GM23338 (cell line): ENCODE measurements at regions not wholly inside any gene's neighbourhood (a gene's known extent, or its start where the extent isn't known, plus 50 kb on each side); places are given as distances from the start of the nearest gene placed in this dataset.

ENCODE experiments used
- ATAC-seq: fragments of 200-7000 bp; cut with Tn5 transposase; 3 replicates; pipeline ENCODE4 v1.9.1; 2020
- DNase-seq: peaks from one replicate; pipeline ENCODE4 v3.0.0-alpha.2; 2015; ENCODE audit warnings: low spot score
- H2AFZ ChIP-seq: fragments of 200-600 bp; sonication (generic); 2 replicates; pipeline ENCODE4 v1.8.0; 2016; ENCODE audit warnings: antibody characterized with exemption, mild to moderate bottlenecking, moderate library complexity
- H3F3A ChIP-seq: fragments of 200-600 bp; sonication (generic); replicated peaks from 2 replicates; pipeline ENCODE4 v1.8.0; 2017; ENCODE audit warnings: antibody characterized with exemption, mixed run types, low read depth
- H3K27ac ChIP-seq: fragments of 200-600 bp; sonication (generic); 2 replicates; pipeline ENCODE4 v1.6.1; 2016; ENCODE audit warnings: low read depth
- H3K27me3 ChIP-seq: fragments of 200-600 bp; sonication (generic); 2 replicates; pipeline ENCODE4 v1.8.0; 2016; ENCODE audit warnings: mild to moderate bottlenecking, mixed run types, moderate library complexity; ENCODE audit not compliant: insufficient read depth
- H3K36me3 ChIP-seq: fragments of 200-600 bp; sonication (generic); 2 replicates; pipeline ENCODE4 v1.8.0; 2016; ENCODE audit warnings: mild to moderate bottlenecking; ENCODE audit not compliant: insufficient read depth
- H3K4me1 ChIP-seq: fragments of 200-600 bp; sonication (generic); 2 replicates; pipeline ENCODE4 v1.8.0; 2016; ENCODE audit warnings: mild to moderate bottlenecking, moderate library complexity; ENCODE audit not compliant: insufficient read depth
- H3K4me2 ChIP-seq: fragments of 200-600 bp; sonication (generic); 2 replicates; pipeline ENCODE4 v1.7.1; 2017; ENCODE audit warnings: mixed run types
- H3K4me3 ChIP-seq: fragments of 200-600 bp; sonication (generic); 2 replicates; pipeline ENCODE4 v1.6.1; 2016; ENCODE audit warnings: mixed run types
- H3K79me2 ChIP-seq: fragments of 200-600 bp; sonication (generic); replicated peaks from 2 replicates; pipeline ENCODE4 v1.8.0; 2017; ENCODE audit warnings: mild to moderate bottlenecking; ENCODE audit not compliant: insufficient read depth
- H3K9me2 ChIP-seq: fragments of 200-600 bp; sonication (generic); 2 replicates; pipeline ENCODE4 v1.8.0; 2017; ENCODE audit not compliant: insufficient read depth
- H4K20me1 ChIP-seq: fragments of 200-600 bp; sonication (generic); replicated peaks from 2 replicates; pipeline ENCODE4 v1.8.0; 2017; ENCODE audit warnings: mild to moderate bottlenecking; ENCODE audit not compliant: insufficient read depth
- H3K27ac Mint-ChIP-seq: 2 replicates; pipeline ENCODE4 v1.8.0; 2020; ENCODE audit warnings: inconsistent platforms, mild to moderate bottlenecking, moderate library complexity, mixed read lengths
- H3K27me3 Mint-ChIP-seq: 3 replicates; pipeline ENCODE4 v1.8.0; 2022; ENCODE audit warnings: low read depth, mild to moderate bottlenecking, moderate library complexity, mixed read lengths, inconsistent platforms; ENCODE audit not compliant: insufficient read depth, poor library complexity
- H3K36me3 Mint-ChIP-seq: 3 replicates; pipeline ENCODE4 v1.8.0; 2021; ENCODE audit warnings: low read depth, mild to moderate bottlenecking, inconsistent platforms, moderate library complexity, mixed read lengths
- H3K4me1 Mint-ChIP-seq: 3 replicates; pipeline ENCODE4 v1.8.0; 2020; ENCODE audit warnings: mild to moderate bottlenecking, inconsistent platforms, mixed read lengths
- H3K4me3 Mint-ChIP-seq: 3 replicates; pipeline ENCODE4 v1.8.0; 2021; ENCODE audit warnings: moderate library complexity, mild to moderate bottlenecking, inconsistent platforms, mixed read lengths
- H3K9me3 Mint-ChIP-seq: 3 replicates; pipeline ENCODE4 v1.8.0; 2020; ENCODE audit warnings: moderate library complexity, mild to moderate bottlenecking, inconsistent platforms, mixed read lengths
- CREB1 ChIP-seq: fragments of 250-450 bp; sonication (Bioruptor Pico); IDR thresholded peaks from 2 replicates; pipeline ENCODE4 v1.5.0; 2020; ENCODE audit warnings: low read depth, mild to moderate bottlenecking, moderate library complexity
- CTCF ChIP-seq, 2 experiments: fragments of 200-600 bp in 1 of 2; sonication (generic) in 1 of 2; conservative IDR thresholded peaks; 2 replicates each; pipeline versions ENCODE4 v1.5.1 to v1.6.1; 2016 to 2017; ENCODE audit warnings: antibody characterized with exemption in 2 of 2, low read depth in 2 of 2, mild to moderate bottlenecking in 2 of 2, moderate library complexity in 1 of 2
- EZH2 ChIP-seq: fragments of 200-600 bp; sonication (generic); IDR thresholded peaks from one replicate; pipeline ENCODE4 v1.8.0; 2017; ENCODE audit warnings: antibody characterized with exemption, mild to moderate bottlenecking, low read depth; ENCODE audit not compliant: unreplicated experiment
- EZH2phosphoT487 ChIP-seq: fragments of 200-600 bp; sonication (generic); IDR thresholded peaks from one replicate; pipeline ENCODE4 v1.8.1; 2018; ENCODE audit warnings: antibody characterized with exemption; ENCODE audit not compliant: unreplicated experiment
- JUNB ChIP-seq: IDR thresholded peaks from one replicate; pipeline ENCODE4 v1.6.1; 2016; ENCODE audit warnings: antibody characterized with exemption; ENCODE audit not compliant: unreplicated experiment
- NANOG ChIP-seq: IDR thresholded peaks from 2 replicates; pipeline ENCODE4 v1.6.1; 2016; ENCODE audit warnings: antibody characterized with exemption, borderline replicate concordance
- POLR2AphosphoS5 ChIP-seq: IDR thresholded peaks from 2 replicates; pipeline ENCODE4 v1.6.1; 2016; ENCODE audit warnings: antibody characterized with exemption, low read depth
- REST ChIP-seq: IDR thresholded peaks from one replicate; pipeline ENCODE4 v1.6.1; 2018; ENCODE audit warnings: antibody characterized with exemption; ENCODE audit not compliant: unreplicated experiment
- STAT1 ChIP-seq: IDR thresholded peaks from one replicate; pipeline ENCODE4 v1.6.1; 2016; ENCODE audit warnings: antibody characterized with exemption; ENCODE audit not compliant: unreplicated experiment
- ZNF114 ChIP-seq: fragments of 250-450 bp; sonication (Bioruptor Pico); IDR thresholded peaks from 2 replicates; pipeline ENCODE4 v1.5.0; 2020; ENCODE audit warnings: mild to moderate bottlenecking, moderate library complexity
- ZNF331 ChIP-seq: fragments of 250-450 bp; sonication (Bioruptor Pico); IDR thresholded peaks from 2 replicates; pipeline ENCODE4 v1.5.0; 2020; ENCODE audit warnings: low read depth, mild to moderate bottlenecking, moderate library complexity
- ZNF462 ChIP-seq: fragments of 250-450 bp; sonication (Bioruptor Pico); IDR thresholded peaks from 2 replicates; pipeline ENCODE4 v1.5.0; 2020; ENCODE audit warnings: mild to moderate bottlenecking, moderate library complexity
- TF ChIP-seq, protein P1 (sequence below): IDR thresholded peaks from 2 replicates; pipeline ENCODE4 v1.6.1; 2016; ENCODE audit warnings: antibody characterized with exemption

DNA sequence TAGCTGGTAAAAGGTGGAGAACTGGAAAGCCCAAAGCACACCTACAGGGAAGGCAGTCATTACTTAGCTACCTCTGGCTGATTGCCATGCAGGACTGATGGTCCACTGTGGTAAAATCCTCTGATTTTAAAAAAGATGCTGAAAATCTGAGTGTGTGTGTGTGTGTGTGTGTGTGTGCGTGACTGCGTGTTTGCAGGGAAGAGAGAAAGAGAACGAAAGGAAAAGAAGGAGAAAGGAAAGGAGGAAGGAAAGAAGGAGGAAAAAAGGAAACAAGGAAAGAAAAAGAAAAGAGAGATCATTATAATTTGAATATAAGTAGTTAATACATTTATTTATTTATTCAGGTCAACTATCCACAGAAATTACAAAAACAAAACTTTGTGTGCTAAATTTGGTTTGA, 488.7 kb upstream of the KCNMB2 start:
- no peaks in the 10 kb centered on the region for H3K27me3 Mint-ChIP-seq
- TF ChIP-seq ZNF114 (CRISPR knock-in tag) = no peak
- TF ChIP-seq EZH2phosphoT487 = no peak
- no peak for TF ChIP-seq STAT1
- no peak for TF ChIP-seq REST
- no peak for TF ChIP-seq JUNB
- no peak for TF ChIP-seq CTCF (conservative IDR thresholded peaks at IDR 0.05; ENCODE audit: low read depth in 2 of 2)
- TF ChIP-seq ZNF331 = no peak
- TF ChIP-seq, protein P1, sequence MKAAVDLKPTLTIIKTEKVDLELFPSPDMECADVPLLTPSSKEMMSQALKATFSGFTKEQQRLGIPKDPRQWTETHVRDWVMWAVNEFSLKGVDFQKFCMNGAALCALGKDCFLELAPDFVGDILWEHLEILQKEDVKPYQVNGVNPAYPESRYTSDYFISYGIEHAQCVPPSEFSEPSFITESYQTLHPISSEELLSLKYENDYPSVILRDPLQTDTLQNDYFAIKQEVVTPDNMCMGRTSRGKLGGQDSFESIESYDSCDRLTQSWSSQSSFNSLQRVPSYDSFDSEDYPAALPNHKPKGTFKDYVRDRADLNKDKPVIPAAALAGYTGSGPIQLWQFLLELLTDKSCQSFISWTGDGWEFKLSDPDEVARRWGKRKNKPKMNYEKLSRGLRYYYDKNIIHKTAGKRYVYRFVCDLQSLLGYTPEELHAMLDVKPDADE = no peak
- no peak for TF ChIP-seq ZNF462 (CRISPR knock-in tag)
- no peak for TF ChIP-seq NANOG
- no peak for TF ChIP-seq POLR2AphosphoS5
- TF ChIP-seq CREB1 = no peak
- TF ChIP-seq EZH2 = no peak
- H3K9me3 Mint-ChIP-seq = no peaks in the 10 kb centered on the region
- Histone ChIP-seq H4K20me1 (no peaks in the 10 kb centered on the region), H3K4me1 (no peaks in the 10 kb centered on the region), H3K4me2 (no peak overlapping the region), H3K27ac (no peak overlapping the region), H3F3A (no peaks in the 10 kb centered on the region), H3K9me2 (0 out of 2 replicates have a peak, but pooled peaks cover 3% of the 10 kb centered on the region), H3K36me3 (no peaks in the 10 kb centered on the region), H2AFZ (no peak overlapping the region), H3K79me2 (no peaks in the 10 kb centered on the region), H3K27me3 (no peaks in the 10 kb centered on the region), H3K4me3 (no peak overlapping the region)
- no peaks in the 10 kb centered on the region for H3K4me1 Mint-ChIP-seq
- no peaks in the 10 kb centered on the region for H3K36me3 Mint-ChIP-seq
- no peak for DNase-seq
- H3K27ac Mint-ChIP-seq = no peak overlapping the region
- H3K4me3 Mint-ChIP-seq = no peak overlapping the region
- no peak for ATAC-seq
